NCI-H1694 (cell line): ENCODE measurements at regions not wholly inside any gene's neighbourhood (a gene's known extent, or its start where the extent isn't known, plus 50 kb on each side); places are given as distances from the start of the nearest gene placed in this dataset.

Source experiments
- DNase-seq: peaks from one replicate; lab custom pipeline; 2025; lab: John Stamatoyannopoulos, UW

DNA sequence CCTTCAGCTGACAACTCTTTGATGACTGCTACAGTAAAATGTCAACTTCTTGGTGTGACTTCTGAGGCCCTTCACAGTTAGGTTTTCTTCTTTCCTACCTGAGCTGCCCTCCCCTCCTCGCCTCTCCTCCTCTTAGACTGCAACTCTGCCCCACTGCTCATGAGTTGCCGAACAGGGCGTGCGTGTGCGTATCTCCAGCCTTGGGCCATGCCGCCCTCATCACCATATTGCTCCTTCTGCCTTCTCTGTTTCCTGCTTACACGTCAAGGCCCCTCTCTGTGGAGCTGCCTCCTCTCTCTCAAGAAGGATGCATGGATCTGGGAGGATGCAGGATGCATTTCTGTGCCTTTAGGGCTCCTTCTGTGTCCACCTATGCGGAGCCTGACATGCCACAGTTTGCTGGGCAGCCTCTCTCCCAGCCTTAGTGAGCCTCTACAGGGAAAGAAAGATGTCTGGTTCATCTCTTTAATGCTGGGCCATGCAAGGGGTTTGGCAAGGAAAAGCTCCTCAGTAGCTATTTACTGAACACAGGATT is 205.9 kb downstream of the RPLP1 start:
- DNase-seq = no peak

DNA sequence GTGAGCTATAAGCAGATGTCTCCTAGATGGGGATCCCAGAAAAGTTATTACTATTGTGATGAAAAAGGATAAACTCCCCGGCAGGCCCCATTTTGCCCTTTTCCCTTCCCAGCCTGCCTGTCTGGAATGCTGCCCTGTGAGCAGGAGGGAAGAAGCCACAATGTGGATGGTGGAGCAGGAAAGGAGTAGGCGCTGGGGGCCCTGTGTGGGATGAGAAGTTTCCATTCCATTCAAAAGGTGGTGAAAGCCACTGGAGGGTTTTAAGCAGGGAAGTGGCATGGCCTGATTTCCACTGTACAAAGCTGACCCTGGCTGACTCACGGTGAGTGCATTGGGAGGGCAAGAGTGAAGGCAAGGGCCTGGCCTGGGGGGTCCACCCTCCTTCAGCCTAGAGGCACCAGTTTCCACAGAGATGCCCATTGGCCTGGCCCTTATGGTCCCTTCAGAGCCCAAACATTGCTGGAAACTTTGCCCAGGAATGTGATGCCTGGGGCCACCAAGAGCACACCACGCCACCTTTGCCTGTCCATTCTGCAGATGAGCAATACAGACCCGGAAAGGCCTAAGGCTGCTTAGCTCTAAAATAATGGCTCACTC is 206.9 kb downstream of the RPLP1 start:
- no peak for DNase-seq

DNA sequence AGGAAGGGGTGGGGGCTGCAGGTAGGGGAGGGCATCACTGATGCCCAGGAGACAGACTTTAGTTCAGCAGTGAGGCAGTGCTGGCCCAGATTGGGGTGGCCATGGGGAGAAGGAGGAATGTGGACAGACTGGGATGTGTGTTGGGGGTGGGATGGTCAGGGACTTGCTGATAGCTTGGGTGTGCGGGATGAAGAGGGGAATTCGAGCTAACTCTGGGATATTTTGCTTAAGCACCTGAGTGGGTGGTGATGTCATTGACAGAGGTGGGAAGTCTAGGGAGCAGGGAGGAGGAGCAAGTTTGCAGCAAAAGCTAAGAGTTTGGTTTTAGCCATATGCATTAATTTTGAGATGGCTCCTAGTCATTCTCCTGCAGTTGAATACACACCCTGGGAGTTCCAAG is 207.5 kb downstream of the RPLP1 start:
- no peak for DNase-seq

DNA sequence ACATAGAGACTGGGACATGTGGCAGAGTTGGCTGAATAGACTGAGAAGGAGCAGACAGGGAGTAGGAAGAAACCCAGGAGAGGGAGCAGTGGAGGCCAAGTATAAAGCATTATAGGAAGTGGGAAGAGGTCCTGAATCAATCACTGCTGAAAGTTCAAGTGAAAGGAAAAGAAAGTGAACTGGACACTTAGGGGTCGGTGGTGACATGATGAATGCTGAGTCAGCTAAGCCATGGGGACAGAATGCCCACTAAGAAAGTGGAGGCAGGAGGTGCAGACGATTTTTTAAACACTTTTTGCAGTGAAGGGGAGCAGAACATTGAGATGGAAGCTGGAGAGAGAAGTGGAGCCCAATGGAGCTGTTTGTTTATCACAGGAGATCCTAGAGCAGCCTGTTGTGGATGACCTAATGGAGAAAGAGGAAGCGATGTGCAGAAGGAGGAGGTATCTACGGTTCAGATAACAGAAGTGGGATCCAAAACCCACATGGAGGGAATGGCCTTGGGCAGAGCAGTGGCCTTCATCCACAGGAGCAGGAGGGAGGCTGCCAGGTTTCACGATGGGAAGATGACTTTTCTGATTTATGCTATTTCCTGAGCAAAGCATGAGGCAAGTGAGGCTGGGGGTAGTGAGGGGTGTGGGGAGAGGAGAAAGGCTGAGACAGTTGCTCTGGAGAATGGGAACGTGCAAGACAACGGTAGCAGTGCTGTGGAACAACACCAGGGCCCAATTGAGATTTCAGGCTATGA is 208.2 kb downstream of the RPLP1 start:
- DNase-seq = no peak

DNA sequence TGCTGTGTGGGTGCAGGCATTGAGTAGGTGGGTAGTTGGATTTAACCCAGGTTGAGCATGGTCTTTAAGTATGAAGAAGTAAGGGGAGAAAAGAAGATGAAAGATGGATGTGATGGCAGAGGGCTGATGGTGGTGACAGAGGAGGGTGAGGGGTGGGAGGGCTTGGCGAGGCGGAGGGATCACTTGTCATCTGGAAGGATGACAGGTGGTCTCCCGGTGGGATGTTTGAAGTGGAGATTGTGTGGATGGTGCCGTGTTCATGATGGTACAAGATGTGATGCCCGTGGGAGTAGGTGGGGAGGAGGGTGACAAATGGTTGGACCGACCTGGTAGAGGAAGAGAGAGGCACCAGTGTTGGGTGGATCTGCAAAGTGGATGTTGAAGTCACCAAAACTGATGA is 208.8 kb downstream of the RPLP1 start:
- DNase-seq = no peak

DNA sequence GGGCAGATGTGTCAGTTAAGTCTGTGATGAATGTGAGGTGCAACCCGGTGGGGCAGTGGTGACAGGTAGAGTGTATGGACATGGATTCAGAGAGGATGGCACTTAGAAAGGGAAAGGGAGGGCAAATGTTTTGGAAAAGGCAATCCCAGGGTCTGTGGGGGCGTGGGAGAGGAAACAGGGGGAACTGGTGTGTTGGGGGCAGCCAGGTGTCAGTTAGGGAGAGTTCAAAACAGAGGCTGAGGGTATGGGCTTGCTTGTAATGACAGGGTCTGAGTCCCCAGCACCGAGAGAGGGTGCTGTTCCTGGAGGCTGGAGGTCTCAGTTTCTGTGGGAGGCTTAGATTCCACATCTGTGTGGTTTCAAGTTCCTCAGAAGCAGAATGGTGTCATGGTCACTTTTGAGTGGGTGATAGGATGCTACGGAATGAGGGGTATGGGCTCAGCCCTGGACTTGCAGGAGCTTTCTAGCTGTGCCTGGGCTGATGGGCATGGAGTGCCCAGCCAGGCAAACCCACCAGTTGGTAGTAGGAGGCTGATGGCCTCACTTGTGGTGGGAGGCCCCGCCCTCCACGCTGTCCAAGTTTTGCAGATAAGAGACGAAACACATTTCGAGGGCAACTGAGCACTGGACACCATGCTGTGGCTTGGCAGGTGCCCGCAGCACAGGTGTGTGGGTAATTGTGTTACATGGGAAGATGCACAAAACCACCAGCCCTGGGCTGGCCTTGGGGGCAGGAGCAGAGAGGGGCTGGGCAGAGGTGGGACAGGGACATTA is 209.4 kb downstream of the RPLP1 start:
- no peak for DNase-seq

DNA sequence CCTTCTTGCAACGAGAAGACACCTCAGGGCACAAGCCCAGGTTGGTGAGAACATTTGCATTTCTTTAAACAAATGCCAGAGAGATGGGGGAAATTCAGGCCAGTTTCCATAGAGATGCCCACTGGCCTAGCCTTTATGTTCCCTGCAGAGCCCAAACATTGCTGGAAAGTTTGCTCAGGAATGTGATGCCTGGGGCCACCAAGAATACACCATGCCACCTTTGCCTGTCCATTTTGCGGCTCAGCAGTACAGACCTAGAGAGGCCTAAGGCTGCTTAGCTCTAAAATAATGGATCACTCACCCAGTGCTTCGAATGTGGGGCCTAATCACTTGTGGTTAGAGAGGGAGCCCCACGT is 210.0 kb downstream of the RPLP1 start:
- no peak for DNase-seq

DNA sequence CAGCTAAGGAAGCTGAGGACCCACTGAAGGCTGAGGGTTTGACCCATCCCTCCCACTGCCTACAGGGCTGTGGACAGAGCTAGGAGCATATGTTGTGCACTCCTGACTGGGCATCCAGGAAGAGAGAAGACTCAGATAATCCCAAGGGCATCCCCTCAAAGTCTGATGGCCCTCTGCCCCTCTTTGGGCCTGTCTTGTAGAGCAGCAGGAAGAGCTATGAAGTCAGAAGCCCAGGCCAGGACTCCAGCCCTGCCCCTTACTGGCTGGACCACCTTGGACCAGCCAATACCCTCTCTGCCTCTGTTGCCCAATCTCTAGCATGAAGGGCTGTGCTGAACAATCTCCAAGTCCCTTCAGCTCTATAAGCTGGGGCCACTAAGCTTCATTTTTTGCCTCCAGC is 210.8 kb downstream of the RPLP1 start:
- no peak for DNase-seq

DNA sequence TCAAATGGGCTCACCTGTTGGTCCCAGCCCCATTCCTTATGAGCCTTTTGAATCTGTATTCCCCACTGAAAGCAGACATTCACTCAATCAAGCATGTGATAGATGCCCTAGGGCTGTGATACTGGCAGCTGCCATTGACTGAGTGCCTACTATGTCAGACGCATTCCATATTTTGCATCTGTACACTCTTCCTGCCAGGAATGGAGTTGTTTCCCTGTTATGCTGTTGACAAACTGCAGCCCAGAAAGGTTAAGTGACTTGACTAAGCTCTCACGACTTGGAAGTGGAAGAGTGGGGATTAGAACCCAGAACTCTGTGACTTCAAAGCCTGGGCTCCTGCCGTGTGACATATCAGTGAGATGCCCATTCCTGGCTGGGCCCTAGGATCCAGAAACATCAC is 211.4 kb downstream of the RPLP1 start:
- DNase-seq = peak; percentile 1

DNA sequence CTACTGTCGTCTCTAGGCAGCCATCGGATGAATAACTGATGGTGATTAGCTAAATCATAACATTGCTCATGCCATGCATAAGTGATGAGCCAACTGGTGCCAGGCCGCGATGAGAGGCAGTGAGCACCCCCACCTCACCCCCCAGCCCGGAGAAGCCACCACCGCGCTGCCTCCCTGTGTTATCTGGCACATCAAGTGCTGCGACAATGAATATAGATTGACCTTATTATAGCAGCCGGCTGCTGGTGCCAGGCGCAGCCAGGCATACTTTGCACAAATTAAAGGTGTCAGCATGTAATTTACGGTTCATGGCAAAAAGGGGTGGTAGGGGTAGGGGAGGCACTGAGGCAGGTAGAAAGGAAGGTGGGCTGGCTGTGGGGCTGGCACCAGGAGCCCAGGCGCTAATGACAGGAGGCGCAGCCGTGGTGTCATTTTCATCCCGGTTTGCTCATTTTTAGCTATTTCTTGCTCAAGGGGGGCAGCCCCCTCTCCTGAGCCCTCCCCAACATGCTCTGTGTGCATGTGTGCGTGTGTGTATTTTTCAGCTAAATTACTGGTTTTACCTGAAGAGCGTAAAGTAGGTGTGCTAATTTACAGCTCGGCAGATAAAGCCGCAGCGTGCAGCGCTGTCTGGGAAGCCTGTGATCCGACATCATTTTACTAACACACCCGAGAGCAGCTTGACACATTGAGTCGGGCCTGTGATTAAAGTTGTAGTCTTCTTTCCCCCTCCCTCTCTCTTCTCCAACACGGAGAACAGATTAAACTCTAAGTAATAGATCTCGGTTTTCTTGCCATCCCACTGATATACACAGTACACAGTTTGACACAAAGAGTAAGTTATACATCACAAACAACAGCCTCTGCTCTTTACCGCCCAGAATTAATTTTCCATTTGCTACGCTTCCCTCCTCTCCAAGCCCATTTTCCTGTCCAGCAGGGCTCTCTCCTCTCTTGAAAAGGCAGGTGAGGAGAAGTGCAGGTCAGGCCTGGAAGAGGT is 212.3 kb downstream of the RPLP1 start:
- DNase-seq = peak; percentile 41

DNA sequence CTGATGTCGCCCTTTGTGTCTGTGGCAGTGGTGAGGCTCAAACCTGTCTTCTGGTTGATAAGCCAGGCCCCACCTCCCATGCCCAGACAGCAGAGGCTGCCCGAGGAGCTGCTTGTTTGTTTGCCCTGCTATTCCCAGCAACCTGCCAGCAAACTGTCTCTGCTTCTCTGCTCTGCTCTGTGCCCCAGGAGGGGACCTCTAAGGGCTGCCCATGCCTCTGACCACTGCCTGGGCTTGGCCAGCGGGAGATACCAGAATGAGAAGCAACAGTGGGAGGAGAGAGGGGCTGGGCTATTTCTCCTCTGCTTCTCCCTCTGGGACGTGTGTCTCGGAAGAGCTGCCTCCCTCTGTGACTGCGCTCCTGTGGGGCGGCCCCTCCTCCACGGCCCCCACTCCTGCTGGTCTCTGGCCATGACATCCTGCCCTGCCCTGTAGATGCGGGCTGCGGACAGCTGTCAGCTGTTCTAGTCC is 213.1 kb downstream of the RPLP1 start:
- no peak for DNase-seq

DNA sequence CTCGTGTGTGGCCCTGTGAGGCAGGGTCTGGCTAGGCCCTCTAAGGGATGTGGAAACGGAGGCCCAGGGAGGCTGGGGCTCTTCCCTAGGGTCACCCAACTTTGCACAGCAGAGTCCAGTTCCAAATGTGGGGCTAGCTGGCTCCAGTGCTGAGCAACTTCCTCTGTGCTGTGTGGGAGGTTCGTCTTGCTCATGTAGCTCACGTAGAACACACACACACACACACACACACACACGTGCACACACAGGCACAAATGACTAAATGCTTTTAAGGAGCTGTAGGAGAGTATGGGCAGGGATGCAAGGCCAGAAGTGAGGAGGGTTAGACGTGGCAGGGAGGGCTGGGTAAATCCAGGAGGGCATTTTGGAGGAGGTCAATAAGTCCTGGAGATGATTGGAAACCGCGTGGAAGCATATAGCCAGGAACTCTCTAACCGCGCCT is 213.8 kb downstream of the RPLP1 start:
- DNase-seq = no peak

DNA sequence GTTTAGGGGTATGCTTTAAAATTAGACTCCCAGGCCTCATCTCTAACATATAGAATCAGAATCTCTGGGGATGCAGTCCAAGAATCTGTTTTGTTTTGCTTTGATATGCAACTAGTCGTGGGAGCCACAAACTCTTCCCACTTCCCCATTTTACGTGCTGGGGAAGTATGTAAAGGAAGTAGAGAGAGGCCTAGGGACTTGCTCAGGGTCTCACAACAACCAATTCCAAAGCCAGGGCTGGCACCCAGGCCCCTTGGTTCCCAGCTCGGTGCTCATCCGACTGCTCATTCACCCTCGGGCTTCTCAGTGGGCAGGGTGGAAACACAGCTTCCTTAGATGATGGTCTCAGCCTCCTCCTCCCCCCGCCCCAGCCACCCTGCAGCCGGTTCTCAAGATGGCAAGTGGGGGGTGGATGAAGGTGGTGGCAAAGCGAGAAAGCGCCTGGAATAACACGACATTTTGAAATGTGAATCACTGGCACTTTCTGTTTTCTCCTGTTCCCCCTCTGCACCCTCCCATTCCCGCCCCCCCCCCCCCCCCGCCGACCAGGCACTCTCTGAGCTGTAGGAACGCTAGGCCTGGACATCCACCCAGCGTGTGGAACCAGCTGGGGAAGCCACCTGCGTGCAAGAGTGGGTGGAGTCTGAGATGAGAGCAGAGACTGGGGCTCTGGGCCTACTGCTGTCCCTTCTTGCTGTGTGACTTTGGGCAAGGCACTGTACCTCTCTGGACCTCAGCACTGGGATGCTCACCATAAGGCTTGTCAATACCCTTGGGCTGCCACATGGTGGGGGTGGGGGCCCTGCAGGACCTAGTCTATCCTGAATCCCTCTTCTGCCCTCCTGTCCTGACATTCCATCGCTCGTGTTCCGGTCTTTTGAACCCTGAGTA is 214.5 kb downstream of the RPLP1 start:
- DNase-seq = no peak

DNA sequence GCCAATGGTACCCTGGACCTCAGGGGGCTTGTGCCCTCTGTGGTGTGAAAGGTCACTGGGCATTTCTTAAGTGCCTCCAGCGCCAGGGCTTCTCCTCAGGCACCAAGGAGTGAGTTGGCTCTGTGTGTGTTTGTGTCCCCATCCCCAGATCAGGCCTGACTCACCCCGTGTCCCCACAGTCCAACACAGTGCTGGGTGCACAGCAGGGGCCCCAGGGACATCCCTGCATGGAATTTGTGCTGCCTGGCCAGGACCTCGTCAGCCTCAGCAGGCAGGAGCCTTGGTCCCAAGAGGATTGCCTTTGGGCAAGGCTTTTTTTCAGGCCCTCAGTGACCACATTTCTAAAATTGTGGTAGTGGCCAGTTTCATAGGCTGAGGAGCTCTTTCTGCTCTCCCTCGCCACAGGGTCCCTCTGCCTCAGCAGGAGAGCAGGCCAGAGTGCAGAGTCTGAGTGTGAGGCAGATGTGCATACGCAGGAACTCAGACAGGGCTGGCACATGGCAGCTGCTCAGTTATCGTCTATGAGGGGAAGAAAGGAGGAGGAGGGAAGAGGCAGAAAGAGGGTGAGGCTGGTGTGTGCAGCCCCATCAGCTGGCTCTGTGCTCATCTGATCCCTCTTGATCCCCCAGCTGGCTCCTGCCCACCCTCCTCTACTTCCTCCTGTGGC is 215.6 kb downstream of the RPLP1 start:
- no peak for DNase-seq

DNA sequence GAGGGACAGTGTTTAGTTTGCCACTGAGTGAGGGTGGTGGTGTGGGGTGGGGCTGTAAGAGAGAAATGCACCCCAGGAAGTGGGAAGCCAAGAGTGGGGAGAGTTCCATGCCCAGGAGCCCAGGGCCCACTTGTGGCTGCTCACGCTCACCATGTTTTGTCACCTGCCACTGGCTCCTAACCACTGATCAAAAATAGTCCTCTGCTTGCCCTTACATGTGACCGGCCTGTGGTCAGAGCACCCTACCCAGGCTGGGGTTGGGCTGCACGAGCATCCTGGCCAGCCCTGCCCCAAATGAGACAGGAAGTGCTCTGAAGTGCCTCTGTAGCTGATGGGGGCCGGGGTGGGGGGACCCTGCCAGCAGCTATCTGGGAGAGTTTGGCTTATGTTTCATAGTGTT is 216.3 kb downstream of the RPLP1 start:
- no peak for DNase-seq

DNA sequence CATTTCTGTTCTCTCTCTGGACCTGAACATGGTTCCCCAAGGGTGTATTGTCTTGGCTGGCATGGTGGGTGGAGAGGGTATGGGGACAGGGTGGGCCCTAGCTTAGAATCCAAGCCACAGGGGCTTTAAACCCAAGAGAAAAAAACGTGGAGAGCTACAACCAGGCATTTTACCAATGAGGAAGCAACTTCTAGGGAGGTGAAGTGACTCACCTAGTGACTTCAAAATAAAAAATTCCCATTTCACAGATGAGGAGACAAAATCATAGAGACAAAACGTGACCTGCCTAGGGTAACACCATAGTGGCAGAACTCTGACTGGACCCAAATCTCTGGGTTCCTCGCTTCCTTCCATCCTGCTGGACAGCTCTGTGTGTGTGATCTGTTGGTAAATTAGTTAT is 216.8 kb downstream of the RPLP1 start:
- no peak for DNase-seq

DNA sequence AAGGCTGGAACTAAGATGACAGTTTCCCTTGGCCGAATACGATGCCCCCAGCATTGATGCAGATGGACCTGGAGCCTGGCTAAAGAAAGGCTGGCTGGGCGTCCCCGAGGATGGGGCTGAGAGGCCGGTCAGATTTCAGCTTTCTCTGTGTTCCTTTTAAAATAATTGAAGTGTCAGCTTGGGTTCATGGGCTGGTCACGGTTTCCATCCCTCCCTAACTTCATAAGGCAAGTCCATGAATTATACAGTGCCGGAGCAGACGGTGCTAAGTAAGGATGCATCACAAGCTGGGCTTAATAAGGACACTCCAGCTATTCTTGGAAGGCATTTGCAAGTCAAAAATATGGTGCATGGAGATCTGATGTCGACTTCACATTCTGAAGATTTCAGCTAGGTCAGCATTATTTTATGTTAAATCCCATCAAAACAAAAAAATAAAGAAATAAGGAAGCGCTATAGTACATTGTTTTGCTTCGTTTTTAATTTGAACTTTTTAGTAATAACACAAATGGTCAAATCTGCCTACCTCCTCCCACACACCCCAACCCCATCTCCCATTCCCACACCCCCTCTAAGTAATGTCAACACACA is 220.8 kb downstream of the RPLP1 start:
- no peak for DNase-seq

DNA sequence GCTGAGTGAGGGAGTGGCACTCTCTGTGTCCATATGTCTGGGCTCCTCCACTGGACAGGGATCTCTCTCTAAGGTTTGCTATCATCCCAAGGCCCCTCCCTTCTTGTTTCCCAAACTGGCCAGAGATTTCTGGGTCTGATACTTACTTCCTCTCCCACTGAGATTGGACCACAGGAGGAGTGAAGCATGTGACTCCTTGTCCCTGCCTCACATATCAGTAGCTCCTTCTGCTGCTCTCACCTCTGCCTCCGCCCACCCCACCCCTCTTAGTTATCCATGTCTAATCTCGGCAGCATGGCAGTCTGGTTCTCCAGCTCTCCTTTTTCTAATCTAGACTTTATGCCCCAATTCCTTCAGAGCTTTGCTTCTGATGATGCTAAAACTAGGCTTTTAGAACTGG is 223.1 kb downstream of the RPLP1 start:
- DNase-seq = no peak

DNA sequence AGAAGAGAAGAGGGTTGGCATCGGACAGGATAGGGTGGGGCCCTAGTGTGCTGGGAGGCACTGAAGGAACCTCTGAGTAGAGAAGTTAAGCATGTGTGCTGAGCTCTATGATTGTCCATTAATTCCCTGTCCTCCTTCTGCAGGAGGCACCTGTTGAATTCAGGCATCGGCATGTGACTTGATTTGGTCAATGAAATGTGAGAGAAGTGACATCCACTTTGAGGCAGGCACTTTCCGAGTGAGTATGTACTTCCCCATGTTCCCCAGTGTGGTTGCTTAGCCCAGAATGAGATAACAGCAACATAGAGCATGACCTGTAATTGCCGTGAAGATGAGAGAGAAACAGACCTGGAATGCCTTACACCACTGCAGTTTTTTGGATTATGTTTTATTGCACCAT is 224.8 kb downstream of the RPLP1 start:
- DNase-seq = no peak
